HG03460 (cell line): ENCODE measurements at regions not wholly inside any gene's neighbourhood (a gene's known extent, or its start where the extent isn't known, plus 50 kb on each side); places are given as distances from the start of the nearest gene placed in this dataset.
"Not testable (repeated sequence)": the region's sequence is repeated elsewhere in the genome, so short reads cannot be mapped to it uniquely, and the experiment has no call there.

Experiments used
- ATAC-seq: cut with Tn5 transposase; IDR thresholded peaks from one replicate; pipeline ENCODE4 v1.9.1; 2021; ENCODE audit not compliant: unreplicated experiment

GRCh38 chr3:24683633-24684384 lies 189.2 kb upstream of the THRB start:
- ATAC-seq = no peak

DNA sequence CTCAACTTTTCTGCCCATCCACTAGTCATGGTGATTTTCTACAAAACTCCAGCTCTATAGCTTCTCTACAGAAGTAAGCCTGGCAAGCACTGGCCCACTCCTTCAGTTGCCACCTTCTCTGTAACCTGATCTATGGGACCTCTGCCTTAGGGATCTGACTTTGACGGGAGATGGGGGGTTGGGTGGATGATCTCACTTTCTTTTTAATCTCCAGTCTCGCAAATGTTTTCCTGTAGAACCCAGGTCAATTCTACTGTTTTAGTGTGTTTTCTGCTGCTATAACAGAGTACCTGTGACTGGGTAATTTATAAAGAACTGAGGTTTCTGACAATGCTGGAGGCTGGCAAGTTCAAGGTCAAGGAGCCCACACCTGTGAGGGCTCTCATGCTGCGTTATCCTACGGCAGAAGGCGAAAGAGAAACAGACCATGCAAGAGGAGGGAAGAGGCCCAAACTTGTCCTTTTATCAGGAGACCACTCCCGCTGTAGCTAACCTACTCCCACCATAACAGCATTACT lies 189.9 kb upstream of the THRB start:
- ATAC-seq = no peak

- no peak for ATAC-seq
Observed at GRCh38 chr3:24686808-24687207, 192.2 kb upstream of the THRB start.

GRCh38 chr3:24687671-24688070 lies 193.0 kb upstream of the THRB start:
- ATAC-seq = no peak

- no peak for ATAC-seq
Observed at GRCh38 chr3:24688446-24689148, 193.9 kb upstream of the THRB start.

DNA sequence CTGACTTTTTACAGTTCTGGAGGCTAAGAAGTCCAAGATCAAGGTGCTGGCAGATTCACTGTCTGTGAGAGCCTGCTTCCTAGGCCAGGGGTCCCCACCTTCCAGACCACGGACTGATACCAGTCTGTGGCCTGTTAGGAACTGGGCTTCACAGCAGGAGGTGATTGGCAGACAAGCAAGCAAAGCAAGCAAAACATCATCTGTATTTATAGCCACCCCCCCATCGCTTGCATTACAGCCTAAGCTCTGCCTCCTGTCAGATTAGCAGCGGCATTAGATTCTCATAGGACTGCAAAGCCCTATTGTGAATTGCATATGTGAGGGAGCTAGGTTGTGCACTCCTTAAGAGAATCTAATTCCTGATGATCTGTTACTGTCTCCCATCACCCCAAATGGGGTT lies 194.7 kb upstream of the THRB start:
- ATAC-seq = no peak

DNA sequence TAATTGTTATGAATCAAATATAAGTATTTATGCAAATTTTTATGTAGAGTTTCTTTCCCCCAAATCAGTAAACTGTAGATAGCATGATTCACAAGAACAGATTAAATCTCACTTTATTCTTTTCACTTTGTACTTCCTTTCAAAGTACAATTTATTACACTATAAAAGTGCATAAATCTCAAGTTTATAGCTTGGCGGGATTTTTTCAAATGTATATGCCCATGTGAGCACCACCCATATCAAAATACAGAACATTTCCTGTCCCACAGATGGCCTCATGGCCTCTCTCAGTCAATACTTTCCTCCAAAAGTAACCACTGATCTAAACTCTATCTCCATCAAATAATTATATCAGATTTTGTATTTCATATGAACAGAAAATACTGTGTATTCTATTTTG lies 196.1 kb upstream of the THRB start:
- no peak for ATAC-seq

DNA sequence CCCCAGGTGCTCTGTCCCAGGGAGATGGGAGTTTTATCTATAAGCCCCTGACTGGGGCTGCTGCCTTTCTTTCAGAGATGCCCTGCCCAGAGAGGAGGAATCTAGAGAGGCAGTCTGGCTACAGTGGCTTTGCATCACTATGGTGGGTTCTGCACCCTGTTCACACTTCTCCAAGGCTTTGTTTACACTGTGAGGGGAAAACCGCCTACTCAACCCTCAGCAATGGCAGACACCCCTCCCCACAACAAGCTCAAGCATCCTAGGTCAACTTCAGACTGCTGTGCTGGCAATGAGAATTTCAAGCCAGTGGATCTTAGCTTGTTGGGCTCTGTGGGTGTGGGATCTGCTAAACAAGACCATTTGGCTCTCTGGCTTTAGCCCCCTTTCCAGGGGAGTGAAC lies 204.4 kb upstream of the THRB start:
- not testable (repeated sequence) for ATAC-seq

GRCh38 chr3:24704496-24704895 lies 209.8 kb upstream of the THRB start:
- ATAC-seq = no peak

DNA sequence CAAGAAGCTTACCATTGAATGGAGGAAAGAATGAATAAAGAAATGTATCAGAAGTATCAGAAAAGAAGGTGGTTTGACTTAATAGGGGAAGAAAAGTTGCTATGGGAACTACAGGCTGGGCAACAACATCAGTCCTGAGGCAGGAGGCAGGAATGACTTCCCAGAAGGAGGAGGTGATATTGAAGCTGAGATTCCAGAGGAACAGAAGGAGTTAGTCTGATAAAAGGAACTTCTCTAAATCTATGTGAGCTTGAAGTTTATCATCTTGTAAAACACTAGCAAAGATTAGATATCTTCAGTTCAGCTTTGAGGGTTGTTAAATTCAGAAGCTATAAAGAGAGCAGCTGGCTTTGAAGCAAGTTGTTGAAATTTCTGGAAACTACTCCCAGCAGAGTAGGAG lies 213.3 kb upstream of the THRB start:
- no peak for ATAC-seq

- no peak for ATAC-seq
Observed at GRCh38 chr3:24709956-24710355, 215.3 kb upstream of the THRB start.

DNA sequence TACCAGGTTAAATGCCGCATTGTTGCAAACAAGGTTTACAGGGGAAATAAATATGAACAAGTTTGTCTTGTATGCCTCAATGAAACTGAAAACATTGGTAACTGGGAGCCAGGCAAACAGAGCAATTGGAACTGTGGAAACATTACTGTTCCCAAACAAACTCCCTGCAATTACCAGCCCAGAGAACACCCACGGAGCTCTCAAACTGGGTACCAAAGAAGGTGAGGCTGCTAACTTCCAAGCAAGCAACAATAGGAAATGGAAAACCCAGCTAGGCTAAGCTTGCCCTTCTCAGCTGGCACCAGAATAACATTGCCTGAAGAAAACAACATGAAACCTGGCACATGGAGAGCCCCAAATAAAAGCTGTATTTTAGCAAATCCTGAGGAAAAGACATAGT lies 218.9 kb upstream of the THRB start:
- ATAC-seq = no peak

DNA sequence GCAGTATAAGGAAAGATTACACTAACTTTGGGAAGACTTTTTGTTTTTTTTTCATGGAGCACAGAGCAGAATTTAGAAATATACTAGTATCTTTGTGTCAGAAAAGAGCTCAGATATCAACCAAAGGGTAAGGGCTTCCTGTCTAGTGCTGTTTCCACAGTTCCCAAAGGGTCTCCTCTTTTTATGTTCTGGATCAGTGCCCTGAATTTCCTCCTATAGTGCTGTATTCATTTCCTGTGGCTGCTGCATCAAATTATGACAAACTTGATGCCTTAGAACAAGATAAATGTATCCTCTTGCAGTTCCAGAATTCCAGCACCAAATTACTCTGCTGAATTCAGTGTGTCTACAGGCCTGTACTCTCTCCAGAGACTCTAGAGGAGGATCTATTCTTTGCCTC lies 219.8 kb upstream of the THRB start:
- ATAC-seq = no peak

DNA sequence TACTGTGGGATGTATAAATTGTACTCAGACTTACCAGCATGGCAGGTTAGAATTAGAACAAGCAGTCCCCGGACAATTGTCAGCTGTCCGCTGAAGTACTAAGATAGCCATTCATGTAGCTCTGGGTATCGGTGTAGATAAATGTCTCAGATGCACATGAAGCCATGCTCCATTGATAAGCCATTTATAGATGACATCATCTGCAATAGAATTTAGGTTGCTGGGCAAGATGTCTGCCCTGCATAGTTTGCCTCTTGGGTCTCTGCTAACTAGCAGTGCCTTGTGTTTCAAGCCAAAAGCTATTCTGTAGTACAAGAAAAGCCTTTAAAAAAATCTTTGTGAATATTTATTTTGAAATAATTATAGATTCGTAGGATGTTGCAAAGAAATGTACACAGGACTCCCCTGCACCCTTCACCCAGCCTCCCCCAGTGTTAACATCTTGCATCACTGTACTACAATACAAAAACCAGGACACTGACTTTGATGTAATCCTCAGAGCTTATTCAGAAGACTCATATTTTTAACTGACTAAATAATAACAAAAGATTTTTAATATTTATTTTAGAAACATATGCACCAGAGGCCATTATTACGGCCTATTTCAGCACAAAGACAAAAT lies 220.6 kb upstream of the THRB start:
- ATAC-seq = no peak

- ATAC-seq = no peak
Observed at GRCh38 chr3:24722087-24722486, 227.4 kb upstream of the THRB start.

GRCh38 chr3:24725514-24726255 lies 231.0 kb upstream of the THRB start:
- no peak for ATAC-seq

DNA sequence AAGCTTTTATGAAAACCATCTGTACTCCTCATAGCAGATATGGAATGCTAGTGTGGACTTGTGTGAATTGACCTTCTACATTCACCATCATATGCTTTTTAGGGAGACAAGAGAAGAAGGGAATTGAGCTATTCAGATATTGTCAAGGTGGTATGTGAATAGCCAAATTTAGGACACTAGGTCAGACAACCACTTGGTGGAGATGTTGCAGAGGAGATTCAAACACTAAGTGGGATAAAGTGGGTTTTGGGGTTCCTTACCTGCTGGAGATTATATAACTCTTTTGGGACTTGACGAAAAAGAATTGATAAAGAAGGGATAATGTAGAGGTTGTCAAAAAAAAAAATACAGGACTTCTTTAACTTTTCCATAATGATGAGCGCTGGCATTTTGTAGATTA lies 231.8 kb upstream of the THRB start:
- no peak for ATAC-seq

DNA sequence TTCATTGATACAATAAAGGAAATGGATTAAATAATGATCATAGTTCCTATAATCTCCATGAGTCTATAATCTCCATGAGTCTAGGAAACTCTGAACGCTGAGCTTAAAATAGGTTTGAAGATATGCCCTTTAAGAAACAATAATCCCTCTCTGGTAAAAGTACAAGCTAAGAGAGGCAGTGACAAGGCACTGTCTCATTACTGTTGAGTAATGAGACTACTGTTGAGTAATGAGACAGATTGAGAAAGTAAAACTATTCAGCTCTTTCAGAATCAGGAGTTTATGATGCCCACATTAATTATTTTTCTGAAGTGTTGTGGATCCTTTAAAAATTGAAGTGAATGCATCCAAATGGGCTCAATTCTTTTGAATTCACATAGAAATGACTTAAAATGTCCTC lies 235.5 kb upstream of the THRB start:
- ATAC-seq = no peak

DNA sequence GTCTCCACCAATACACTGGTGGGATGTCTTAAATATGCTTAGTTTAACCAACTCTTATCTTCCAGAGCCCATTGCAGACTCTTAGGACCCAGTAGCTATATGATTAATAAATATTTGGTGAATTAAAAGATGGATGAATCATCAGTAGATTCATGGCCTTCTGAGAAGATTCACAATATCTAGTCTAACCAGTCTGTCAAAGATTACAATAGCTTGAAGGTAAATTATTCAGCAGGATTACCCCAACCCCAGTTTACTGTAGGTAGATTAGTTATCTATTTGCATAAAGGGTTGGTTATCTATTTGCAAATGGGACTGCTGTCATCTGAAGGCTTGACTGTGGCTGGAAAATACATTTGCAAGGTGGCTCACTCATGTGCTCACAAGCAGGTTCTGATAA lies 239.4 kb upstream of the THRB start:
- ATAC-seq = no peak

DNA sequence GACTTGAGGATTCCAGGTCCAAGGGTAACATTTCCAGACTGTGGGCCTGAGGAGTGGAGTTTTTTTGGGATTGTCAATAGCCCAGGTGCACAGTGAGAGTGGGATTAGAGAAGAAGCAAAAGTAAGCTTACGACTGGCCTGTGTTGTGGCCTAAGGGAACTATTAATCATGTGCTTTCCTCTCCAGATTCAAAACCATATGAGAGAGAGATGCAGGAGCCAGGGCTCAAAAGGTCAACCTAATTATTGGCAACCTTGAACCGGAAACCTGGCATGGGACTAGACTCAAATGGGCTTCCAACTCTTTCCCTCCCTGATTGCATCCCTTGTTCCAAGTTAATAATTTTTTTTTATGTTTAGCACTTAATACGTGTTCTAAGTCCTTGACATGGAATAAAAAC lies 242.1 kb upstream of the THRB start:
- no peak for ATAC-seq

- ATAC-seq = no peak
Observed at GRCh38 chr3:24740326-24740725, 245.7 kb upstream of the THRB start.
